K562 (cell line): ENCODE measurements at regions not wholly inside any gene's neighbourhood (a gene's known extent, or its start where the extent isn't known, plus 50 kb on each side); places are given as distances from the start of the nearest gene placed in this dataset.

Experiments used
- ATAC-seq: fragments of 200-7000 bp; cut with Tn5 transposase; 3 replicates; pipeline ENCODE4 v1.9.1; 2020; ENCODE audit warnings: moderate library complexity
- BruUV-seq: library from RNA; stranded (reverse); fragments of 400-500 nt; replicated peaks from 2 replicates; lab custom pipeline; 2021; lab: Mats Ljungman, UMichigan
- CTCF ChIA-PET: fragments of 300-600 bp; formaldehyde crosslinking; extraction: SDS; loops from one replicate; lab custom pipeline; 2021; ENCODE audit warnings: low intra/inter-chr PET ratio; lab: Yijun Ruan, JAX
- POLR2A ChIA-PET: fragments of 300-600, 350-650 bp; sonication (Branson Sonifier 250); formaldehyde crosslinking; extraction: SDS; loops from one replicate; lab custom pipeline; 2021; ENCODE audit warnings: antibody characterized with exemption, inconsistent platforms; lab: Yijun Ruan, JAX
- DNase-seq, 4 experiments: peaks; one replicate each; pipeline versions ENCODE4 v3.0.0 to v3.0.0-alpha.2; 2011 to 2018; ENCODE audit warnings: low spot score in 3 of 4, mixed read lengths in 3 of 4; ENCODE audit errors: extremely low read depth in 1 of 4
- FAIRE-seq: peaks from 2 replicates; lab custom pipeline; 2011; peaks lifted over from hg19 to GRCh38; lab: Jason Lieb, UNC
- H2AFZ ChIP-seq: 2 replicates; pipeline ENCODE4 v1.6.0; 2011; ENCODE audit warnings: low read depth, low read length, control low read depth, inconsistent platforms
- H3K27ac ChIP-seq: fragments of 200-600 bp; 3 replicates; pipeline ENCODE4 v1.8.0; 2011; ENCODE audit warnings: low read depth, mild to moderate bottlenecking, control low read depth, inconsistent platforms, low read length, moderate library complexity, mixed read lengths; ENCODE audit errors: extremely low read depth
- H3K27me3 ChIP-seq, 2 experiments: fragments of 300-600 bp in 1 of 2; 2 replicates in 1 of 2; 3 replicates in 1 of 2; pipeline versions ENCODE4 v1.6.0 to v1.8.0; 2011; ENCODE audit warnings: inconsistent platforms in 2 of 2, low read length in 2 of 2, mild to moderate bottlenecking in 1 of 2, mixed read lengths in 1 of 2, moderate library complexity in 1 of 2; ENCODE audit not compliant: control insufficient read depth in 2 of 2, insufficient read depth in 2 of 2
- H3K36me3 ChIP-seq: fragments of 300-600 bp; 3 replicates; pipeline ENCODE4 v1.8.0; 2011; ENCODE audit warnings: mild to moderate bottlenecking, low read length, inconsistent platforms; ENCODE audit not compliant: control insufficient read depth, insufficient read depth
- H3K4me1 ChIP-seq, 2 experiments: fragments of 200-600 bp in 1 of 2; replicated peaks in 1 of 2; 2 replicates in 1 of 2; 3 replicates in 1 of 2; pipeline versions ENCODE4 v1.5.1 to v1.8.0; 2011; ENCODE audit warnings: inconsistent platforms in 2 of 2, low read length in 2 of 2, mild to moderate bottlenecking in 1 of 2, mixed read lengths in 1 of 2, moderate library complexity in 1 of 2; ENCODE audit not compliant: control insufficient read depth in 2 of 2, insufficient read depth in 2 of 2
- H3K4me2 ChIP-seq: 2 replicates; pipeline ENCODE4 v1.6.1; 2011; ENCODE audit warnings: low read length, control low read depth, inconsistent platforms, mixed read lengths; ENCODE audit not compliant: insufficient read depth
- H3K4me3 ChIP-seq: fragments of 200-600 bp; sonication (generic), shearing (Covaris generic); 2 replicates; pipeline ENCODE4 v1.5.1; 2016; ENCODE audit warnings: control low read depth, inconsistent platforms
- H3K79me2 ChIP-seq: fragments of 200-600 bp; 3 replicates; pipeline ENCODE4 v1.8.0; 2011; ENCODE audit warnings: low read length, inconsistent platforms; ENCODE audit not compliant: control insufficient read depth, insufficient read depth
- H3K9ac ChIP-seq, 2 experiments: 2 replicates each; pipeline versions ENCODE4 v1.6.0 to v1.6.1; 2011; ENCODE audit warnings: low read depth in 2 of 2, low read length in 2 of 2, control low read depth in 1 of 2, inconsistent platforms in 1 of 2, mild to moderate bottlenecking in 1 of 2, mixed read lengths in 1 of 2; ENCODE audit not compliant: insufficient read depth in 1 of 2
- H3K9me1 ChIP-seq: one replicate; pipeline ENCODE4 v1.6.0; 2011; ENCODE audit warnings: inconsistent platforms, mild to moderate bottlenecking, low read length, moderate library complexity; ENCODE audit not compliant: control insufficient read depth, insufficient read depth
- H3K9me3 ChIP-seq: replicated peaks from 2 replicates; pipeline ENCODE4 v1.5.1; 2011; ENCODE audit warnings: low read depth, low read length, inconsistent platforms; ENCODE audit not compliant: control insufficient read depth, insufficient read depth
- H4K20me1 ChIP-seq: replicated peaks from 2 replicates; pipeline ENCODE4 v1.6.1; 2011; ENCODE audit warnings: low read length, inconsistent platforms, mixed read lengths; ENCODE audit not compliant: control insufficient read depth, insufficient read depth
- COPS2 ChIP-seq: fragments of 450-650 bp; conservative IDR thresholded peaks from 2 replicates; pipeline ENCODE4 v1.6.1; 2016; ENCODE audit warnings: mild to moderate bottlenecking, moderate library complexity
- GABPB2 ChIP-seq: fragments of 250-450 bp; sonication (Bioruptor Pico); conservative IDR thresholded peaks from 2 replicates; pipeline ENCODE4 v1.5.1; 2021; ENCODE audit warnings: mild to moderate bottlenecking
- HNRNPLL ChIP-seq: fragments of 200-400 bp; formaldehyde crosslinking; IDR thresholded peaks from 2 replicates; pipeline ENCODE4 v1.6.1; 2017; ENCODE audit warnings: low read length, low read depth, mild to moderate bottlenecking; ENCODE audit not compliant: poor library complexity, severe bottlenecking
- NFYB ChIP-seq: IDR thresholded peaks from 2 replicates; pipeline ENCODE4 v1.6.1; 2011; ENCODE audit warnings: mild to moderate bottlenecking, moderate library complexity; ENCODE audit not compliant: insufficient read length; ENCODE audit errors: extremely low read depth
- RHOXF2B ChIP-seq: fragments of 250-450 bp; sonication (Bioruptor Pico); conservative IDR thresholded peaks from 2 replicates; pipeline ENCODE4 v1.5.1; 2021
- SRSF3 ChIP-seq: fragments of 200-400 bp; formaldehyde crosslinking; IDR thresholded peaks from 2 replicates; pipeline ENCODE4 v1.6.1; 2016; ENCODE audit warnings: mild to moderate bottlenecking, low read length, moderate library complexity; ENCODE audit not compliant: insufficient read depth
- STAT5A ChIP-seq: IDR thresholded peaks from 2 replicates; pipeline ENCODE4 v1.6.1; 2012; ENCODE audit warnings: low read length, inconsistent platforms, borderline replicate concordance
- ZBTB12 ChIP-seq: fragments of 250-450 bp; sonication (Bioruptor Pico); IDR thresholded peaks from 2 replicates; pipeline ENCODE4 v1.4.0; 2020
- ZNF253 ChIP-seq: fragments of 250-450 bp; sonication (Bioruptor Pico); conservative IDR thresholded peaks from 2 replicates; pipeline ENCODE4 v1.6.1; 2021; ENCODE audit warnings: mild to moderate bottlenecking
- ZNF41 ChIP-seq: fragments of 250-450 bp; sonication (Bioruptor Pico); conservative IDR thresholded peaks from 2 replicates; pipeline ENCODE4 v1.4.0; 2020; ENCODE audit warnings: mild to moderate bottlenecking
- WGBS: fragments of 100-300 bp; shearing (Covaris generic); methylation state at CpG from one replicate; pipeline ENCODE4 v1.1.6; 2016; ENCODE audit warnings: low coverage, mixed read lengths; ENCODE audit not compliant: insufficient coverage; ENCODE audit errors: missing lambda C conversion rate; 5-methylcytosine and 5-hydroxymethylcytosine counted together
- in situ Hi-C: fragments of 300-500 bp; cut with MboI; formaldehyde crosslinking; loops from 4 replicates; pipeline ENCODE4 v1.15.0; 2018; ENCODE audit warnings: inconsistent platforms, mixed read lengths
- intact Hi-C: fragments of 100-400 bp; cut with micrococcal nuclease; formaldehyde crosslinking; loops from 2 replicates; pipeline ENCODE4 v1.14.2; 2022
- TF ChIP-seq, protein P1 (sequence below): fragments of 150-350 bp; IDR thresholded peaks from 2 replicates; pipeline ENCODE4 v1.6.1; 2014; ENCODE audit warnings: low read depth, mild to moderate bottlenecking, low read length, borderline replicate concordance
- TF ChIP-seq, protein P2 (sequence below): fragments of 450-650 bp; IDR thresholded peaks from 2 replicates; pipeline ENCODE4 v1.6.1; 2016; ENCODE audit warnings: low read depth, mild to moderate bottlenecking, moderate library complexity

GRCh38 chr12:5222729-5223128, 179.1 kb downstream of the KCNA5 start:
- Histone ChIP-seq H3K9me3 (no peaks in the 10 kb centered on the region), H4K20me1 (no peaks in the 10 kb centered on the region), H3K4me1 (peaks cover 0 to 11% of the 10 kb centered on the region in 2 experiments; a peak in 4 of 5 replicates), H3K9ac (no peak overlapping the region), H3K36me3 (no peaks in the 10 kb centered on the region), H3K27ac (no peak overlapping the region), H3K79me2 (no peaks in the 10 kb centered on the region), H2AFZ (no peak overlapping the region)
- intact Hi-C loops: no loop called here
- ATAC-seq (no peak), DNase-seq (no peak)
- WGBS: 3% methylated on average over 4 of the region's 5 CpGs
- in situ Hi-C loops: no loop called here
- no TSS peak for BruUV-seq
- POLR2A ChIA-PET: no interaction called here
- TF ChIP-seq ZBTB12 (CRISPR knock-in tag): no peak
- TF ChIP-seq HNRNPLL: no peak
- TF ChIP-seq STAT5A: no peak
- TF ChIP-seq COPS2: no peak
- TF ChIP-seq, protein P1, sequence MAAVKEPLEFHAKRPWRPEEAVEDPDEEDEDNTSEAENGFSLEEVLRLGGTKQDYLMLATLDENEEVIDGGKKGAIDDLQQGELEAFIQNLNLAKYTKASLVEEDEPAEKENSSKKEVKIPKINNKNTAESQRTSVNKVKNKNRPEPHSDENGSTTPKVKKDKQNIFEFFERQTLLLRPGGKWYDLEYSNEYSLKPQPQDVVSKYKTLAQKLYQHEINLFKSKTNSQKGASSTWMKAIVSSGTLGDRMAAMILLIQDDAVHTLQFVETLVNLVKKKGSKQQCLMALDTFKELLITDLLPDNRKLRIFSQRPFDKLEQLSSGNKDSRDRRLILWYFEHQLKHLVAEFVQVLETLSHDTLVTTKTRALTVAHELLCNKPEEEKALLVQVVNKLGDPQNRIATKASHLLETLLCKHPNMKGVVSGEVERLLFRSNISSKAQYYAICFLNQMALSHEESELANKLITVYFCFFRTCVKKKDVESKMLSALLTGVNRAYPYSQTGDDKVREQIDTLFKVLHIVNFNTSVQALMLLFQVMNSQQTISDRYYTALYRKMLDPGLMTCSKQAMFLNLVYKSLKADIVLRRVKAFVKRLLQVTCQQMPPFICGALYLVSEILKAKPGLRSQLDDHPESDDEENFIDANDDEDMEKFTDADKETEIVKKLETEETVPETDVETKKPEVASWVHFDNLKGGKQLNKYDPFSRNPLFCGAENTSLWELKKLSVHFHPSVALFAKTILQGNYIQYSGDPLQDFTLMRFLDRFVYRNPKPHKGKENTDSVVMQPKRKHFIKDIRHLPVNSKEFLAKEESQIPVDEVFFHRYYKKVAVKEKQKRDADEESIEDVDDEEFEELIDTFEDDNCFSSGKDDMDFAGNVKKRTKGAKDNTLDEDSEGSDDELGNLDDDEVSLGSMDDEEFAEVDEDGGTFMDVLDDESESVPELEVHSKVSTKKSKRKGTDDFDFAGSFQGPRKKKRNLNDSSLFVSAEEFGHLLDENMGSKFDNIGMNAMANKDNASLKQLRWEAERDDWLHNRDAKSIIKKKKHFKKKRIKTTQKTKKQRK: no peak
- TF ChIP-seq NFYB: no peak
- no peak for TF ChIP-seq ZNF253
- TF ChIP-seq GABPB2: no peak
- TF ChIP-seq RHOXF2B (CRISPR knock-in tag): no peak
- no peak for TF ChIP-seq ZNF41 (CRISPR knock-in tag)
- TF ChIP-seq, protein P2, sequence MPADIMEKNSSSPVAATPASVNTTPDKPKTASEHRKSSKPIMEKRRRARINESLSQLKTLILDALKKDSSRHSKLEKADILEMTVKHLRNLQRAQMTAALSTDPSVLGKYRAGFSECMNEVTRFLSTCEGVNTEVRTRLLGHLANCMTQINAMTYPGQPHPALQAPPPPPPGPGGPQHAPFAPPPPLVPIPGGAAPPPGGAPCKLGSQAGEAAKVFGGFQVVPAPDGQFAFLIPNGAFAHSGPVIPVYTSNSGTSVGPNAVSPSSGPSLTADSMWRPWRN: no peak
- TF ChIP-seq SRSF3: no peak
- TF ChIP-seq, all 486 proteins: peak for 0
- Histone ChIP-seq H3K4me2 (no peak overlapping the region), H3K27me3 (no peaks in the 10 kb centered on the region), H3K9me1 (no peaks in the 10 kb centered on the region), H3K4me3 (no peak overlapping the region)
- FAIRE-seq: no peak
- CTCF ChIA-PET: no interaction called here
